Hepatocyte (in vitro differentiated cells): ENCODE measurements at regions not wholly inside any gene's neighbourhood (a gene's known extent, or its start where the extent isn't known, plus 50 kb on each side); places are given as distances from the start of the nearest gene placed in this dataset.
"Not testable (repeated sequence)": the region's sequence is repeated elsewhere in the genome, so short reads cannot be mapped to it uniquely, and the experiment has no call there.

ENCODE experiments used
- DNase-seq: peaks from one replicate; pipeline ENCODE4 v3.0.0-alpha.2; 2016; ENCODE audit warnings: low spot score
- H2AFZ ChIP-seq: fragments of 200-600 bp; sonication (generic); 2 replicates; pipeline ENCODE4 v1.6.0; 2016; ENCODE audit warnings: antibody characterized with exemption, mild to moderate bottlenecking
- H3K27ac ChIP-seq: fragments of 200-600 bp; sonication (generic); 2 replicates; pipeline ENCODE4 v1.5.1; 2016; ENCODE audit warnings: mild to moderate bottlenecking
- H3K27me3 ChIP-seq: fragments of 200-600 bp; sonication (generic); 2 replicates; pipeline ENCODE4 v1.6.1; 2016
- H3K36me3 ChIP-seq: fragments of 200-600 bp; sonication (generic); replicated peaks from 2 replicates; pipeline ENCODE4 v1.5.1; 2016; ENCODE audit warnings: low read depth; ENCODE audit not compliant: insufficient read depth
- H3K4me1 ChIP-seq: fragments of 200-600 bp; sonication (generic); 2 replicates; pipeline ENCODE4 v1.5.1; 2016; ENCODE audit warnings: mild to moderate bottlenecking, moderate library complexity; ENCODE audit not compliant: insufficient read depth
- H3K4me2 ChIP-seq: fragments of 200-600 bp; sonication (generic); 2 replicates; pipeline ENCODE4 v1.6.0; 2016
- H3K4me3 ChIP-seq: fragments of 200-600 bp; sonication (generic); 2 replicates; pipeline ENCODE4 v1.5.1; 2016; ENCODE audit warnings: mild to moderate bottlenecking
- H3K79me2 ChIP-seq: fragments of 200-600 bp; sonication (generic); 2 replicates; pipeline ENCODE4 v1.6.0; 2017; ENCODE audit warnings: mild to moderate bottlenecking
- H3K9me2 ChIP-seq: fragments of 200-600 bp; sonication (generic); replicated peaks from 2 replicates; pipeline ENCODE4 v1.6.0; 2017; ENCODE audit warnings: mild to moderate bottlenecking; ENCODE audit not compliant: insufficient read depth
- H3K9me3 ChIP-seq: fragments of 200-600 bp; sonication (generic); 2 replicates; pipeline ENCODE4 v1.5.1; 2016; ENCODE audit warnings: low read depth, mild to moderate bottlenecking
- H4K20me1 ChIP-seq: fragments of 200-600 bp; sonication (generic); 2 replicates; pipeline ENCODE4 v1.6.0; 2016; ENCODE audit warnings: mild to moderate bottlenecking; ENCODE audit not compliant: insufficient read depth, poor library complexity, severe bottlenecking
- EZH2 ChIP-seq: fragments of 200-600 bp; sonication (generic); IDR thresholded peaks from 2 replicates; pipeline ENCODE4 v1.6.1; 2016; ENCODE audit warnings: antibody characterized with exemption, mild to moderate bottlenecking, borderline replicate concordance
- EZH2phosphoT487 ChIP-seq: fragments of 200-600 bp; sonication (generic); IDR thresholded peaks from one replicate; pipeline ENCODE4 v1.6.1; 2018; ENCODE audit warnings: antibody characterized with exemption, mild to moderate bottlenecking, low read depth, moderate library complexity; ENCODE audit not compliant: unreplicated experiment, severe bottlenecking
- WGBS: methylation state at CpG from one replicate; pipeline ENCODE4 v1.1.6; 2016; ENCODE audit warnings: low lambda C conversion rate; ENCODE audit errors: missing lambda C conversion rate; 5-methylcytosine and 5-hydroxymethylcytosine counted together
- TF ChIP-seq, protein P1 (sequence below): fragments of 200-600 bp; sonication (generic); IDR thresholded peaks from 2 replicates; pipeline ENCODE4 v1.5.1; 2016; ENCODE audit warnings: antibody characterized with exemption, mild to moderate bottlenecking; ENCODE audit not compliant: poor library complexity

DNA sequence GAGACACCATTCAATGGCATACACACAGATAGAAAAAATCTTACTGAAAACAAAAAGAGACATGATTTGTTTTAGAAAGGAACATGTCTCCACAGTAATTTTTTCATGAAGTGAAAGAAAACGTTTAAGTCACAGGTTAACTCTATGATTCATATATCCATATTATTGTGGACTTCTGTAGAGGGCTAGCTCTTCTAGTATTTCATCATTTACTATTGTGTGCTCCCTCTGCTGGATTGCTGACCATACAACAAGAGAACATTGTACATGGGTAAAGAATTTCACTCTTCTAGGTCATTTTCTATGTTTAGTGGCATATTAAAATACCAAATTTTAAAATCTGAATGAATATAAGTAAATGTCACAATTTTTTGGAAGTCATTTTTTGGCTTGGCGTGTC, 91.8 kb upstream of the POU3F4 start:
- H3K27me3 ChIP-seq: no peaks in the 10 kb centered on the region
- no peaks in the 10 kb centered on the region for H3K36me3 ChIP-seq
- no peaks in the 10 kb centered on the region for H3K79me2 ChIP-seq
- no peaks in the 10 kb centered on the region for H3K9me2 ChIP-seq
- H3K4me3 ChIP-seq: no peak overlapping the region
- TF ChIP-seq, protein P1, sequence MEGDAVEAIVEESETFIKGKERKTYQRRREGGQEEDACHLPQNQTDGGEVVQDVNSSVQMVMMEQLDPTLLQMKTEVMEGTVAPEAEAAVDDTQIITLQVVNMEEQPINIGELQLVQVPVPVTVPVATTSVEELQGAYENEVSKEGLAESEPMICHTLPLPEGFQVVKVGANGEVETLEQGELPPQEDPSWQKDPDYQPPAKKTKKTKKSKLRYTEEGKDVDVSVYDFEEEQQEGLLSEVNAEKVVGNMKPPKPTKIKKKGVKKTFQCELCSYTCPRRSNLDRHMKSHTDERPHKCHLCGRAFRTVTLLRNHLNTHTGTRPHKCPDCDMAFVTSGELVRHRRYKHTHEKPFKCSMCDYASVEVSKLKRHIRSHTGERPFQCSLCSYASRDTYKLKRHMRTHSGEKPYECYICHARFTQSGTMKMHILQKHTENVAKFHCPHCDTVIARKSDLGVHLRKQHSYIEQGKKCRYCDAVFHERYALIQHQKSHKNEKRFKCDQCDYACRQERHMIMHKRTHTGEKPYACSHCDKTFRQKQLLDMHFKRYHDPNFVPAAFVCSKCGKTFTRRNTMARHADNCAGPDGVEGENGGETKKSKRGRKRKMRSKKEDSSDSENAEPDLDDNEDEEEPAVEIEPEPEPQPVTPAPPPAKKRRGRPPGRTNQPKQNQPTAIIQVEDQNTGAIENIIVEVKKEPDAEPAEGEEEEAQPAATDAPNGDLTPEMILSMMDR: peak; percentile 41
- no peak for TF ChIP-seq EZH2
- WGBS: 21% methylated on average over 2 of the region's 2 CpGs
- no peaks in the 10 kb centered on the region for H3K9me3 ChIP-seq
- H4K20me1 ChIP-seq: no peaks in the 10 kb centered on the region
- DNase-seq: peak; percentile 19
- H2AFZ ChIP-seq: no peak overlapping the region
- H3K27ac ChIP-seq: no peak overlapping the region
- H3K4me2 ChIP-seq: no peak overlapping the region
- no peaks in the 10 kb centered on the region for H3K4me1 ChIP-seq

GRCh38 chrX:83419030-83419792, 88.9 kb upstream of the POU3F4 start:
- H3K27ac ChIP-seq: no peak overlapping the region
- no peaks in the 10 kb centered on the region for H3K4me1 ChIP-seq
- no peak overlapping the region for H3K4me3 ChIP-seq
- no peak for DNase-seq
- H2AFZ ChIP-seq: no peak overlapping the region
- WGBS: 70% methylated on average over 19 of the region's 19 CpGs
- no peaks in the 10 kb centered on the region for H3K27me3 ChIP-seq
- no peak for TF ChIP-seq EZH2phosphoT487
- no peak for TF ChIP-seq EZH2
- TF ChIP-seq, protein P1: no peak
- no peaks in the 10 kb centered on the region for H3K9me2 ChIP-seq
- H3K9me3 ChIP-seq: no peaks in the 10 kb centered on the region
- H3K79me2 ChIP-seq: no peaks in the 10 kb centered on the region
- H4K20me1 ChIP-seq: no peaks in the 10 kb centered on the region
- H3K4me2 ChIP-seq: no peak overlapping the region
- H3K36me3 ChIP-seq: no peaks in the 10 kb centered on the region

DNA sequence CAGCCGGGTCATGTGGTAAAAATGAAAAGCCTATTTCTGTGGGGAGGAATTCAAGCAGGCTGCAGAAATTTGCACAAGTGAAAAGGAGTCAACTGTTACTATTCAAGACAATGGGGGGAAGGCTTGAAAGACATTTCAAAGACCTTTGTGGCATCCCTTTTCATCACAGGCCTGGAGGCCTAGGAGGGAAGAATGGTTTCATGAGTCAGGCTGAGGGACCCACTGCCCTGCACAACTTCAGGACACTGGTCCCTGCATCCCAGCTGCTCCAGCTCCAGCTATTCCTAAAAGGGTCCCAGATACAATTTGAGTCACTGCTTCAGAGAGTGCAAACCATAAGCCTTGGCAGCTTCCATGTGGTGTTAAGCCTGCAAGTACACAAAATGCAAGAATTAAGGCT, 85.3 kb upstream of the POU3F4 start:
- H3K27ac ChIP-seq: no peak overlapping the region
- H4K20me1 ChIP-seq: no peaks in the 10 kb centered on the region
- no peak overlapping the region for H3K4me3 ChIP-seq
- TF ChIP-seq EZH2phosphoT487: no peak
- TF ChIP-seq EZH2: no peak
- TF ChIP-seq, protein P1: no peak
- H3K4me1 ChIP-seq: no peaks in the 10 kb centered on the region
- H3K36me3 ChIP-seq: no peaks in the 10 kb centered on the region
- H3K79me2 ChIP-seq: no peaks in the 10 kb centered on the region
- no peaks in the 10 kb centered on the region for H3K27me3 ChIP-seq
- no peak overlapping the region for H3K4me2 ChIP-seq
- H3K9me3 ChIP-seq: no peaks in the 10 kb centered on the region
- H2AFZ ChIP-seq: no peak overlapping the region
- WGBS: 80% methylated on average over 1 of the region's 1 CpG
- H3K9me2 ChIP-seq: no peaks in the 10 kb centered on the region
- no peak for DNase-seq

DNA sequence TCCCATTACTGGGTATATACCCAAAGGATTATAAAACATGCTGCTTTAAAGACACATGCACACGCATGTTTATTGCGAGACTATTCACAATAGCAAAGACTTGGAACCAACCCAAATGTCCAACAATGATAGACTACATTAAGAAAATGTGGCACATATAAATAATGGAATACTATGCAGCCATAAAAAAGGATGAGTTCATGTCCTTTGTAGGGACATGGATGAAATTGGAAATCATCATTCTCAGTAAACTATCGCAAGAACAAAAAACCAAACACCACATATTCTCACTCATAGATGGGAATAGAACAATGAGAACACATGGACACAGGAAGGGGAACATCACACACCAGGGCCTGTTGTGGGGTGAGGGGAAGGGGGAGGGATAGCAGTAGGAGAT, 65.5 kb upstream of the POU3F4 start:
- 90% methylated on average over 3 of the region's 3 CpGs for WGBS
- H3K9me2 ChIP-seq, DNase-seq: not testable (repeated sequence)

More for the DNA sequence above, 65.5 kb upstream of the POU3F4 start:
- not testable (repeated sequence) for H3K4me2 ChIP-seq, H3K4me3 ChIP-seq, H3K4me1 ChIP-seq, H3K9me3 ChIP-seq, H3K79me2 ChIP-seq, H2AFZ ChIP-seq, H4K20me1 ChIP-seq, H3K27ac ChIP-seq, H3K36me3 ChIP-seq, H3K27me3 ChIP-seq
